ENCODE measurements at regions not wholly inside any gene's neighbourhood (a gene's known extent, or its start where the extent isn't known, plus 50 kb on each side); places are given as distances from the start of the nearest gene placed in this dataset.

- no peak for TF ChIP-seq CTCF (IDR thresholded peaks at IDR 0.05)
- TF ChIP-seq POLR2A (IDR thresholded peaks at IDR 0.05) = no peak
- TF ChIP-seq POLR2AphosphoS5 (IDR thresholded peaks at IDR 0.05) = no peak
Observed at GRCh38 chr12:85656561-85656960, 179.6 kb downstream of the RASSF9 start.
